ENCODE measurements at regions not wholly inside any gene's neighbourhood (a gene's known extent, or its start where the extent isn't known, plus 50 kb on each side); places are given as distances from the start of the nearest gene placed in this dataset.

DNA sequence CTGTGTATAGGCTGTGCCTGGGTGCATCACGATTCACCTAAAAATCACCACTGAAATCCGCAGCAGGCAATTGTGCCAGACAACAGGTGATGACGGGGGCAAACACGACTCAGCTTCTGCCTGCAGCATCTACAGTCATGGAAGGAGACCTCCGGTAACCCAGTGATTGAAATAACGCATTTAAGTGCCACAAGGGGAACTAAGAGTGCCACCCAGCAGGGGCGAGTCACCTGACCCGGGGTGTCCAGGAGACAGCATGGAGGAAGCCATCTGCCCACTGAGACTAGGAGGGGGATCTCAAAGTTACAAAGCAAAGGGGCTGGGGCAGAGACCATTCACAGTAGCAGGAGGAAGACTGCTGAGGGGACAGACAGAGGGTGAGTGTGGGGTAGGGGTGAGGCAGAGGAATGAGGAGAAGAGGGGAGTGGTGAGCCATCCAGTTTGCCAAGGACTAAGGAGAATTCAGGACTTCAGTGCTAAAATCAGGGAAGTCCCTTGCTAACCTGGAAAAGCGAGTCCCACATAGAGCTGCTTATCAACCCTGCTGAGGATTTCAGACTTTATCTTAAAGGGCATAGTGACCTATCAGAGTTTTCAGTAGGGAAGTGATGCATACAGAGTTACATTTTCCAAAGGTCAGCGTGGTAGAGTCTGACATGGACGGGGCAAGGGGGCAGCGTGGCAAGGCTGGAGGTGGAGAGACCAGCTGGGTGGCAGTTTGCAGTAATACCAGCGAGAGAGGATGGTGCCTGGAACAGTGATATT is 256.7 kb upstream of the HES1 start:
- no peaks in the 10 kb centered on the region for H3K79me2 ChIP-seq
- no peaks in the 10 kb centered on the region for H4K20me1 ChIP-seq (ENCODE audit: insufficient read depth, poor library complexity, severe bottlenecking)
- H3K27ac ChIP-seq: no peak overlapping the region
- no peak overlapping the region for H3K4me2 ChIP-seq
- peaks cover 26% of the 10 kb centered on the region for H3K4me1 ChIP-seq (ENCODE audit: insufficient read depth)
- DNase-seq (ENCODE audit: low spot score): no peak
- H3K9me3 ChIP-seq (ENCODE audit: low read depth): no peaks in the 10 kb centered on the region
- TF ChIP-seq EZH2 (IDR thresholded peaks at IDR 0.05; ENCODE audit: borderline replicate concordance): no peak
- TF ChIP-seq EZH2phosphoT487 (IDR thresholded peaks at IDR 0.05; ENCODE audit: low read depth, severe bottlenecking, unreplicated experiment): no peak
- TF ChIP-seq, protein P1, sequence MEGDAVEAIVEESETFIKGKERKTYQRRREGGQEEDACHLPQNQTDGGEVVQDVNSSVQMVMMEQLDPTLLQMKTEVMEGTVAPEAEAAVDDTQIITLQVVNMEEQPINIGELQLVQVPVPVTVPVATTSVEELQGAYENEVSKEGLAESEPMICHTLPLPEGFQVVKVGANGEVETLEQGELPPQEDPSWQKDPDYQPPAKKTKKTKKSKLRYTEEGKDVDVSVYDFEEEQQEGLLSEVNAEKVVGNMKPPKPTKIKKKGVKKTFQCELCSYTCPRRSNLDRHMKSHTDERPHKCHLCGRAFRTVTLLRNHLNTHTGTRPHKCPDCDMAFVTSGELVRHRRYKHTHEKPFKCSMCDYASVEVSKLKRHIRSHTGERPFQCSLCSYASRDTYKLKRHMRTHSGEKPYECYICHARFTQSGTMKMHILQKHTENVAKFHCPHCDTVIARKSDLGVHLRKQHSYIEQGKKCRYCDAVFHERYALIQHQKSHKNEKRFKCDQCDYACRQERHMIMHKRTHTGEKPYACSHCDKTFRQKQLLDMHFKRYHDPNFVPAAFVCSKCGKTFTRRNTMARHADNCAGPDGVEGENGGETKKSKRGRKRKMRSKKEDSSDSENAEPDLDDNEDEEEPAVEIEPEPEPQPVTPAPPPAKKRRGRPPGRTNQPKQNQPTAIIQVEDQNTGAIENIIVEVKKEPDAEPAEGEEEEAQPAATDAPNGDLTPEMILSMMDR (IDR thresholded peaks at IDR 0.05; ENCODE audit: poor library complexity): no peak
- 81% methylated on average over 13 of the region's 13 CpGs for WGBS (ENCODE audit: low lambda C conversion rate, missing lambda C conversion rate)
- no peak overlapping the region for H3K4me3 ChIP-seq
- no peak overlapping the region for H2AFZ ChIP-seq
- no peaks in the 10 kb centered on the region for H3K9me2 ChIP-seq (replicated peaks; ENCODE audit: insufficient read depth)
- H3K27me3 ChIP-seq: no peaks in the 10 kb centered on the region
- no peaks in the 10 kb centered on the region for H3K36me3 ChIP-seq (replicated peaks; ENCODE audit: insufficient read depth, low read depth)

DNA sequence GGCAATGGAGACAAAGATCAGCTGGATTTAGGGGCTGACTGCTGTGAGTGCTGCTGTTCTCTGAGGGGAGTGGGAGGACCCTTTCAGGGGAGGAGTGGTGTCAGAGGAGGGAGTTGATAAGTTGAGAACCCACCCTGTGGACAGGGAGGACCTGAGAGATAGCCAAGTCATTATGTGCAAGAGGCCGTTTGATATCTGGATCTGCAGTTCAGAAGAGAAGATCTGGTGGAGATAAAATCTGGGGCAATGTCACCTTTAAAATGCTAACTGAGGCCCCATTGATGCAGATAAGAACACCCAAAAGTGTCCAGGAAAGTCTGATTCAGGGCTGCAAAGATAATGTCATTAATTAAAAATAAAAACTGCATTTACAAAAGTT is 256.1 kb upstream of the HES1 start:
- WGBS (ENCODE audit: low lambda C conversion rate, missing lambda C conversion rate): 63% methylated on average over 1 of the region's 1 CpG
- Histone ChIP-seq H3K9me3 (ENCODE audit: low read depth) (no peaks in the 10 kb centered on the region), H3K36me3 (replicated peaks; ENCODE audit: insufficient read depth, low read depth) (no peaks in the 10 kb centered on the region), H4K20me1 (ENCODE audit: insufficient read depth, poor library complexity, severe bottlenecking) (no peaks in the 10 kb centered on the region), H3K4me2 (no peak overlapping the region), H2AFZ (no peak overlapping the region), H3K27ac (no peak overlapping the region), H3K27me3 (no peaks in the 10 kb centered on the region), H3K9me2 (replicated peaks; ENCODE audit: insufficient read depth) (no peaks in the 10 kb centered on the region), H3K4me3 (no peak overlapping the region), H3K4me1 (ENCODE audit: insufficient read depth) (peaks cover 27% of the 10 kb centered on the region), H3K79me2 (no peaks in the 10 kb centered on the region)
- TF ChIP-seq, protein P1 (IDR thresholded peaks at IDR 0.05; ENCODE audit: poor library complexity): no peak
- no peak for TF ChIP-seq EZH2 (IDR thresholded peaks at IDR 0.05; ENCODE audit: borderline replicate concordance)
- no peak for TF ChIP-seq EZH2phosphoT487 (IDR thresholded peaks at IDR 0.05; ENCODE audit: low read depth, severe bottlenecking, unreplicated experiment)
- no peak for DNase-seq (ENCODE audit: low spot score)

DNA sequence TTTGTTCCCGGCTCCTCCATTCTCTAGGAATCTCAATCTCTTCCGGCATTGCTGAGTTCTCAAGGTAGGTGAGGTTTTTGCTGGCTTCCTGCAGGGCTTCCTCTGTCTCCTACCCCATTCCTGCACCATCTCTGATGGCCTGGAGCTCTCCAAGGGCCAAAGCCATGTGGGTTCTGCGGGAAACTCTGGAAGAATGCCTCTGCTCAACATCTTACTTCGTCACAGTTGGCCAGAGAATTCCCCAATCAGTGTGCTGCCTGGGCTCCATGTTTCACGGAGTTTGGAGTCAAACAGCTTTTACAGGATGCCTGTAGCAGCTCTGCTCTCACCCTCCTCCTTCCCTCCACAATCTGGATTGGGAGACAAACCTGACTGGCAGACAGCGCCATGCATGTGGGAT is 253.9 kb upstream of the HES1 start:
- Histone ChIP-seq H3K9me2 (replicated peaks; ENCODE audit: insufficient read depth) (no peaks in the 10 kb centered on the region), H3K4me3 (no peak overlapping the region), H3K27me3 (no peaks in the 10 kb centered on the region), H2AFZ (no peak overlapping the region), H3K79me2 (no peaks in the 10 kb centered on the region), H3K36me3 (replicated peaks; ENCODE audit: insufficient read depth, low read depth) (no peaks in the 10 kb centered on the region), H3K27ac (no peak overlapping the region), H3K4me2 (no peak overlapping the region), H3K4me1 (ENCODE audit: insufficient read depth) (peaks cover 13% of the 10 kb centered on the region), H3K9me3 (ENCODE audit: low read depth) (no peaks in the 10 kb centered on the region), H4K20me1 (ENCODE audit: insufficient read depth, poor library complexity, severe bottlenecking) (no peaks in the 10 kb centered on the region)
- TF ChIP-seq EZH2 (IDR thresholded peaks at IDR 0.05; ENCODE audit: borderline replicate concordance) (no peak), EZH2phosphoT487 (IDR thresholded peaks at IDR 0.05; ENCODE audit: low read depth, severe bottlenecking, unreplicated experiment) (no peak)
- TF ChIP-seq, protein P1 (IDR thresholded peaks at IDR 0.05; ENCODE audit: poor library complexity): no peak
- 84% methylated on average over 6 of the region's 6 CpGs for WGBS (ENCODE audit: low lambda C conversion rate, missing lambda C conversion rate)
- no peak for DNase-seq (ENCODE audit: low spot score)

All from hepatocyte (in vitro differentiated cells).